ENCODE measurements at regions not wholly inside any gene's neighbourhood (a gene's known extent, or its start where the extent isn't known, plus 50 kb on each side); places are given as distances from the start of the nearest gene placed in this dataset.

DNA sequence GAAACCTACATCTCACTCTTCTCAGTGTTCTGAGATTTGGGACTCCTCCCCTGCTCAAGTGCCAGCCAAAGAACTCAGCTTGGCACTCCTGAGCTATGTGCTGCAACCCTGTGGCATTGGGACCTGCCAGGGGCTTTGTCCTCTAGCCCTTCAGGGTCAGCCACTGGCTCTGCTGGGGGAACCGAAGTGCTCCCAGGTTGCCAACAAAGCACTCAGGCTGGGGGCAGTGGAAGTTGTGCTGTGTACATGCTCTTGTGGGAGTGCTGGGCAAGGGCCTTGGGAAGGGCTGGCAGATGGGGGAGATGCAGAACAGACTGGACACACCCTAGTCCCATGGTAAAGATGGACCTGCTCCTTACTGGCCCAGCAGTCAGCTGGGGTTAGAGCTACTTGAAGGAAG, 498.6 kb downstream of the CAAP1 start:
- TF ChIP-seq ATF3 (CRISPR knock-in tag; conservative IDR thresholded peaks at IDR 0.05) = no peak
- TF ChIP-seq, protein P1, sequence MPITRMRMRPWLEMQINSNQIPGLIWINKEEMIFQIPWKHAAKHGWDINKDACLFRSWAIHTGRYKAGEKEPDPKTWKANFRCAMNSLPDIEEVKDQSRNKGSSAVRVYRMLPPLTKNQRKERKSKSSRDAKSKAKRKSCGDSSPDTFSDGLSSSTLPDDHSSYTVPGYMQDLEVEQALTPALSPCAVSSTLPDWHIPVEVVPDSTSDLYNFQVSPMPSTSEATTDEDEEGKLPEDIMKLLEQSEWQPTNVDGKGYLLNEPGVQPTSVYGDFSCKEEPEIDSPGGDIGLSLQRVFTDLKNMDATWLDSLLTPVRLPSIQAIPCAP (CRISPR knock-in tag; IDR thresholded peaks at IDR 0.05) = no peak
- TF ChIP-seq, protein P2, sequence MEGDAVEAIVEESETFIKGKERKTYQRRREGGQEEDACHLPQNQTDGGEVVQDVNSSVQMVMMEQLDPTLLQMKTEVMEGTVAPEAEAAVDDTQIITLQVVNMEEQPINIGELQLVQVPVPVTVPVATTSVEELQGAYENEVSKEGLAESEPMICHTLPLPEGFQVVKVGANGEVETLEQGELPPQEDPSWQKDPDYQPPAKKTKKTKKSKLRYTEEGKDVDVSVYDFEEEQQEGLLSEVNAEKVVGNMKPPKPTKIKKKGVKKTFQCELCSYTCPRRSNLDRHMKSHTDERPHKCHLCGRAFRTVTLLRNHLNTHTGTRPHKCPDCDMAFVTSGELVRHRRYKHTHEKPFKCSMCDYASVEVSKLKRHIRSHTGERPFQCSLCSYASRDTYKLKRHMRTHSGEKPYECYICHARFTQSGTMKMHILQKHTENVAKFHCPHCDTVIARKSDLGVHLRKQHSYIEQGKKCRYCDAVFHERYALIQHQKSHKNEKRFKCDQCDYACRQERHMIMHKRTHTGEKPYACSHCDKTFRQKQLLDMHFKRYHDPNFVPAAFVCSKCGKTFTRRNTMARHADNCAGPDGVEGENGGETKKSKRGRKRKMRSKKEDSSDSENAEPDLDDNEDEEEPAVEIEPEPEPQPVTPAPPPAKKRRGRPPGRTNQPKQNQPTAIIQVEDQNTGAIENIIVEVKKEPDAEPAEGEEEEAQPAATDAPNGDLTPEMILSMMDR (IDR thresholded peaks at IDR 0.05) = no peak
- no peak for TF ChIP-seq CREB1 (CRISPR knock-in tag; IDR thresholded peaks at IDR 0.05)
- no peak for TF ChIP-seq ZBTB21 (CRISPR knock-in tag; IDR thresholded peaks at IDR 0.05; ENCODE audit: borderline replicate concordance)
- no peak for TF ChIP-seq ZNF423 (CRISPR knock-in tag; IDR thresholded peaks at IDR 0.05)
- TF ChIP-seq, protein P3, sequence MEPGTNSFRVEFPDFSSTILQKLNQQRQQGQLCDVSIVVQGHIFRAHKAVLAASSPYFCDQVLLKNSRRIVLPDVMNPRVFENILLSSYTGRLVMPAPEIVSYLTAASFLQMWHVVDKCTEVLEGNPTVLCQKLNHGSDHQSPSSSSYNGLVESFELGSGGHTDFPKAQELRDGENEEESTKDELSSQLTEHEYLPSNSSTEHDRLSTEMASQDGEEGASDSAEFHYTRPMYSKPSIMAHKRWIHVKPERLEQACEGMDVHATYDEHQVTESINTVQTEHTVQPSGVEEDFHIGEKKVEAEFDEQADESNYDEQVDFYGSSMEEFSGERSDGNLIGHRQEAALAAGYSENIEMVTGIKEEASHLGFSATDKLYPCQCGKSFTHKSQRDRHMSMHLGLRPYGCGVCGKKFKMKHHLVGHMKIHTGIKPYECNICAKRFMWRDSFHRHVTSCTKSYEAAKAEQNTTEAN (CRISPR knock-in tag; IDR thresholded peaks at IDR 0.05) = no peak
- no peak for TF ChIP-seq GABPB1 (CRISPR knock-in tag; IDR thresholded peaks at IDR 0.05)
- TF ChIP-seq, protein P4, sequence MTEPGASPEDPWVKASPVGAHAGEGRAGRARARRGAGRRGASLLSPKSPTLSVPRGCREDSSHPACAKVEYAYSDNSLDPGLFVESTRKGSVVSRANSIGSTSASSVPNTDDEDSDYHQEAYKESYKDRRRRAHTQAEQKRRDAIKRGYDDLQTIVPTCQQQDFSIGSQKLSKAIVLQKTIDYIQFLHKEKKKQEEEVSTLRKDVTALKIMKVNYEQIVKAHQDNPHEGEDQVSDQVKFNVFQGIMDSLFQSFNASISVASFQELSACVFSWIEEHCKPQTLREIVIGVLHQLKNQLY (CRISPR knock-in tag; IDR thresholded peaks at IDR 0.05) = no peak
- TF ChIP-seq FOXP1 (CRISPR knock-in tag; IDR thresholded peaks at IDR 0.05; ENCODE audit: borderline replicate concordance) = no peak
- TF ChIP-seq ZNF317 (CRISPR knock-in tag; IDR thresholded peaks at IDR 0.05; ENCODE audit: borderline replicate concordance, low read depth) = no peak
- no peak for TF ChIP-seq MAX (CRISPR knock-in tag; IDR thresholded peaks at IDR 0.05)
- no peak for TF ChIP-seq E2F5 (CRISPR knock-in tag; IDR thresholded peaks at IDR 0.05)
